OCI-LY3 (cell line): ENCODE measurements at regions not wholly inside any gene's neighbourhood (a gene's known extent, or its start where the extent isn't known, plus 50 kb on each side); places are given as distances from the start of the nearest gene placed in this dataset.
"Not testable (repeated sequence)": the region's sequence is repeated elsewhere in the genome, so short reads cannot be mapped to it uniquely, and the experiment has no call there.

Experiments
- H2AFZ ChIP-seq: fragments of 200-600, 300-600 bp; shearing (Covaris generic); 2 replicates; pipeline ENCODE4 v1.6.0; 2014; ENCODE audit warnings: antibody characterized with exemption, low read depth, low read length
- H3K27ac ChIP-seq: fragments of 200-600, 300-600 bp; sonication (generic); 2 replicates; pipeline ENCODE4 v1.5.1; 2014; ENCODE audit warnings: mild to moderate bottlenecking, low read length, moderate library complexity, mixed read lengths
- H3K27me3 ChIP-seq: fragments of 200-600, 300-600 bp; sonication (generic); 2 replicates; pipeline ENCODE4 v1.6.1; 2014; ENCODE audit warnings: low read depth, low read length, mixed read lengths
- H3K36me3 ChIP-seq: fragments of 200-600, 300-600 bp; sonication (generic); replicated peaks from 2 replicates; pipeline ENCODE3; 2014; ENCODE audit warnings: low read depth, low read length, mixed read lengths
- H3K4me1 ChIP-seq: fragments of 300-600, 200-600 bp; sonication (generic); 2 replicates; pipeline ENCODE4 v1.6.1; 2014; ENCODE audit warnings: low read length, mixed read lengths
- H3K4me2 ChIP-seq: fragments of 200-600, 300-600 bp; sonication (generic); 2 replicates; pipeline ENCODE4 v1.6.1; 2014; ENCODE audit warnings: low read length, mixed read lengths
- H3K4me3 ChIP-seq: fragments of 300-600, 200-600 bp; sonication (generic); 2 replicates; pipeline ENCODE4 v1.5.1; 2014; ENCODE audit warnings: antibody characterized with exemption, mild to moderate bottlenecking, low read length, moderate library complexity
- H3K79me2 ChIP-seq: fragments of 300-600, 200-600 bp; shearing (Covaris generic); 2 replicates; pipeline ENCODE4 v1.6.1; 2014; ENCODE audit warnings: mild to moderate bottlenecking, low read length, mixed read lengths
- H3K9ac ChIP-seq: fragments of 300-600, 200-600 bp; shearing (Covaris generic); 2 replicates; pipeline ENCODE4 v1.6.0; 2014; ENCODE audit warnings: mild to moderate bottlenecking, low read length, moderate library complexity
- H3K9me3 ChIP-seq: fragments of 200-600, 300-600 bp; shearing (Covaris generic); 2 replicates; pipeline ENCODE4 v1.6.1; 2014; ENCODE audit warnings: low read length, mixed read lengths; ENCODE audit not compliant: insufficient read depth
- H4K20me1 ChIP-seq: fragments of 200-600, 300-600 bp; sonication (generic); 2 replicates; pipeline ENCODE4 v1.6.1; 2016; ENCODE audit warnings: low read length, mixed read lengths; ENCODE audit not compliant: insufficient read depth
- EZH2phosphoT487 ChIP-seq: fragments of 200-600 bp; shearing (Covaris generic); IDR thresholded peaks from 2 replicates; pipeline ENCODE4 v1.6.1; 2018; ENCODE audit warnings: antibody characterized with exemption, mixed run types, low read depth
- TF ChIP-seq, protein P1 (sequence below): fragments of 200-600, 300-600 bp; sonication (generic); IDR thresholded peaks from 2 replicates; pipeline ENCODE4 v1.5.1; 2014; ENCODE audit warnings: antibody characterized with exemption, low read length, low read depth

DNA sequence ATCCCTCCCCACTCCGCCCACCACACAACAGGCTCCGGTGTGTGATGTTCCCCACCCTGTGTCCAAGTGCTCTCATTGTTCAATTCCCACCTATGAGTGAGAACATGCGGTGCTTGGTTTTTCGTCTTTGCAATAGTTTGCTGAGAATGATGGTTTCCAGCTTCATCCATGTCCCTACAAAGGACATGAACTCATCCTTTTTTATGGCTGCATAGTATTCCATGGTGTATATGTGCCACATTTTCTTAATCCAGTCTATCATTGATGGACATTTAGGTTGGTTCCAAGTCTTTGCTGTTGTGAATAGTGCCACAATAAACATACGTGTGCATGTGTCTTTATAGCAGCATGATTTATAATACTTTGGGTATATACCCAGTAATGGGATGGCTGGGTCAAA is 81.0 kb upstream of the TINAGL1 start:
- not testable (repeated sequence) for H2AFZ ChIP-seq, H3K27ac ChIP-seq, H3K9me3 ChIP-seq, H3K4me1 ChIP-seq, H3K4me3 ChIP-seq, H3K9ac ChIP-seq, H3K79me2 ChIP-seq, H3K36me3 ChIP-seq, H3K4me2 ChIP-seq, H4K20me1 ChIP-seq, H3K27me3 ChIP-seq

DNA sequence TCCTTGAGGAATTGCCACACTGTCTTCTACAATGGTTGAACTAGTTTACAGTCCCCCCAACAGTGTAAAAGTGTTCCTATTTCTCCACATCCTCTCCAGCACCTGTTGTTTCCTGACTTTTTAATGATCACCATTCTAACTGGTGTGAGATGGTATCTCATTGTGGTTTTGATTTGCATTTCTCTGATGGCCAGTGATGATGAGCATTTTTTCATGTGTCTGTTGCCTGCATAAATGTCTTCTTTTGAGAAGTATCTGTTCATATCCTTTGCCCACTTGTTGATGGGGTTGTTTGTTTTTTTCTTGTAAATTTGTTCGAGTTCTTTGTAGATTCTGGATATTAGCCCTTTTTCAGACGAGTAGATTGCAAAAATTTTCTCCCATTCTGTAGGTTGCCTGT is 80.5 kb upstream of the TINAGL1 start:
- H3K27me3 ChIP-seq, H3K27ac ChIP-seq, H3K9ac ChIP-seq, H3K36me3 ChIP-seq, H3K4me3 ChIP-seq, H3K9me3 ChIP-seq, H4K20me1 ChIP-seq, H3K4me1 ChIP-seq, H3K4me2 ChIP-seq, H2AFZ ChIP-seq, H3K79me2 ChIP-seq: not testable (repeated sequence)

- Histone ChIP-seq H3K4me2 (no peak overlapping the region), H3K4me3 (no peak overlapping the region), H3K9me3 (no peaks in the 10 kb centered on the region), H3K4me1 (peaks cover 8% of the 10 kb centered on the region), H2AFZ (no peak overlapping the region), H4K20me1 (no peaks in the 10 kb centered on the region), H3K9ac (no peak overlapping the region), H3K79me2 (no peaks in the 10 kb centered on the region), H3K27ac (no peak overlapping the region), H3K36me3 (no peaks in the 10 kb centered on the region), H3K27me3 (no peaks in the 10 kb centered on the region)
- no peak for TF ChIP-seq EZH2phosphoT487
- TF ChIP-seq, protein P1, sequence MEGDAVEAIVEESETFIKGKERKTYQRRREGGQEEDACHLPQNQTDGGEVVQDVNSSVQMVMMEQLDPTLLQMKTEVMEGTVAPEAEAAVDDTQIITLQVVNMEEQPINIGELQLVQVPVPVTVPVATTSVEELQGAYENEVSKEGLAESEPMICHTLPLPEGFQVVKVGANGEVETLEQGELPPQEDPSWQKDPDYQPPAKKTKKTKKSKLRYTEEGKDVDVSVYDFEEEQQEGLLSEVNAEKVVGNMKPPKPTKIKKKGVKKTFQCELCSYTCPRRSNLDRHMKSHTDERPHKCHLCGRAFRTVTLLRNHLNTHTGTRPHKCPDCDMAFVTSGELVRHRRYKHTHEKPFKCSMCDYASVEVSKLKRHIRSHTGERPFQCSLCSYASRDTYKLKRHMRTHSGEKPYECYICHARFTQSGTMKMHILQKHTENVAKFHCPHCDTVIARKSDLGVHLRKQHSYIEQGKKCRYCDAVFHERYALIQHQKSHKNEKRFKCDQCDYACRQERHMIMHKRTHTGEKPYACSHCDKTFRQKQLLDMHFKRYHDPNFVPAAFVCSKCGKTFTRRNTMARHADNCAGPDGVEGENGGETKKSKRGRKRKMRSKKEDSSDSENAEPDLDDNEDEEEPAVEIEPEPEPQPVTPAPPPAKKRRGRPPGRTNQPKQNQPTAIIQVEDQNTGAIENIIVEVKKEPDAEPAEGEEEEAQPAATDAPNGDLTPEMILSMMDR = no peak
Observed at GRCh38 chr1:31497601-31498000, 78.7 kb upstream of the TINAGL1 start.

GRCh38 chr1:31498376-31499040 is 77.8 kb upstream of the TINAGL1 start:
- no peak overlapping the region for H2AFZ ChIP-seq
- TF ChIP-seq, protein P1 = no peak
- TF ChIP-seq EZH2phosphoT487 = no peak
- no peak overlapping the region for H3K4me3 ChIP-seq
- no peak overlapping the region for H3K4me2 ChIP-seq
- no peaks in the 10 kb centered on the region for H3K36me3 ChIP-seq
- H3K27me3 ChIP-seq = no peaks in the 10 kb centered on the region
- no peak overlapping the region for H3K27ac ChIP-seq
- H3K79me2 ChIP-seq = no peaks in the 10 kb centered on the region
- peaks cover 8% of the 10 kb centered on the region for H3K4me1 ChIP-seq
- no peak overlapping the region for H3K9ac ChIP-seq
- no peaks in the 10 kb centered on the region for H3K9me3 ChIP-seq
- H4K20me1 ChIP-seq = no peaks in the 10 kb centered on the region

- Histone ChIP-seq H3K4me2 (no peak overlapping the region), H3K4me3 (no peak overlapping the region), H3K9me3 (no peaks in the 10 kb centered on the region), H4K20me1 (no peaks in the 10 kb centered on the region), H3K79me2 (no peaks in the 10 kb centered on the region), H3K27ac (no peak overlapping the region), H3K4me1 (peaks cover 12% of the 10 kb centered on the region), H2AFZ (no peak overlapping the region), H3K27me3 (no peaks in the 10 kb centered on the region), H3K36me3 (no peaks in the 10 kb centered on the region), H3K9ac (no peak overlapping the region)
- TF ChIP-seq, protein P1 = no peak
- TF ChIP-seq EZH2phosphoT487 = no peak
Observed at GRCh38 chr1:31501505-31501904, 74.8 kb upstream of the TINAGL1 start.
